HL-60 (cell line): ENCODE measurements at regions not wholly inside any gene's neighbourhood (a gene's known extent, or its start where the extent isn't known, plus 50 kb on each side); places are given as distances from the start of the nearest gene placed in this dataset.

Source experiments
- DNase-seq, 2 experiments: peaks; one replicate each; pipeline ENCODE4 v3.0.0-alpha.2; 2010 to 2020; ENCODE audit warnings: low read depth in 1 of 2, low spot score in 1 of 2
- H3K27ac ChIP-seq: fragments of 250-450 bp; sonication (Bioruptor Pico); replicated peaks from 2 replicates; pipeline ENCODE4 v1.5.1; 2020; ENCODE audit warnings: mild to moderate bottlenecking, moderate library complexity
- H3K27me3 ChIP-seq: fragments of 250-450 bp; sonication (Bioruptor Pico); 2 replicates; pipeline ENCODE4 v1.5.1; 2021; ENCODE audit warnings: mild to moderate bottlenecking, moderate library complexity; ENCODE audit not compliant: insufficient read depth, poor library complexity, severe bottlenecking
- H3K4me3 ChIP-seq: replicated peaks from 2 replicates; pipeline ENCODE4 v1.5.1; 2011; ENCODE audit warnings: mild to moderate bottlenecking, control low read depth, low read length; ENCODE audit not compliant: insufficient read depth
- CTCF ChIP-seq: IDR thresholded peaks from one replicate; pipeline ENCODE4 v1.5.1; 2011; ENCODE audit warnings: low read length, control low read depth, inconsistent platforms; ENCODE audit not compliant: insufficient read depth
- GABPA ChIP-seq: IDR thresholded peaks from 2 replicates; pipeline ENCODE4 v1.6.1; 2012; ENCODE audit warnings: low read depth
- POLR2AphosphoS5 ChIP-seq: IDR thresholded peaks from 2 replicates; pipeline ENCODE4 v1.6.1; 2012; ENCODE audit warnings: low read depth
- REST ChIP-seq: IDR thresholded peaks from 2 replicates; pipeline ENCODE4 v1.6.1; 2012; ENCODE audit warnings: low read depth; ENCODE audit not compliant: insufficient replicate concordance
- SPI1 ChIP-seq: IDR thresholded peaks from 2 replicates; pipeline ENCODE4 v1.6.1; 2012; ENCODE audit warnings: low read depth, mild to moderate bottlenecking, borderline replicate concordance

GRCh38 chr7:46513447-46513848, 592.4 kb upstream of the IGFBP3 start:
- Histone ChIP-seq H3K27ac (no peak overlapping the region), H3K4me3 (no peak overlapping the region), H3K27me3 (no peaks in the 10 kb centered on the region)
- TF ChIP-seq SPI1 (no peak), REST (no peak), CTCF (no peak), POLR2AphosphoS5 (no peak)
- no peak for DNase-seq

GRCh38 chr7:46512891-46513413, 591.9 kb upstream of the IGFBP3 start:
- no peaks in the 10 kb centered on the region for H3K27me3 ChIP-seq
- DNase-seq = no peak
- no peak for TF ChIP-seq GABPA
- TF ChIP-seq CTCF = no peak
- no peak for TF ChIP-seq SPI1
- no peak for TF ChIP-seq POLR2AphosphoS5
- TF ChIP-seq REST = no peak
- H3K4me3 ChIP-seq = no peak overlapping the region
- H3K27ac ChIP-seq = no peak overlapping the region

GRCh38 chr7:46511442-46512215, 590.6 kb upstream of the IGFBP3 start:
- Histone ChIP-seq H3K27ac (no peak overlapping the region), H3K27me3 (no peaks in the 10 kb centered on the region), H3K4me3 (no peak overlapping the region)
- no peak for DNase-seq
- no peak for TF ChIP-seq SPI1

GRCh38 chr7:46508583-46508982, 587.5 kb upstream of the IGFBP3 start:
- TF ChIP-seq SPI1 (no peak), REST (no peak), CTCF (no peak), POLR2AphosphoS5 (no peak), GABPA (no peak)
- H3K27ac ChIP-seq = no peak overlapping the region
- no peak for DNase-seq

More at GRCh38 chr7:46508583-46508982, 587.5 kb upstream of the IGFBP3 start:
- H3K4me3 ChIP-seq = no peak overlapping the region
- no peaks in the 10 kb centered on the region for H3K27me3 ChIP-seq
